Esophagus squamous epithelium (tissue), 4 donors: ENCODE measurements at regions not wholly inside any gene's neighbourhood (a gene's known extent, or its start where the extent isn't known, plus 50 kb on each side); places are given as distances from the start of the nearest gene placed in this dataset.

Experiments used
- CTCF ChIP-seq, 6 experiments: fragments of 450-650 bp in 4 of 6; fragments of 200-600 bp in 2 of 6; sonication (generic) in 2 of 6; IDR thresholded peaks; one replicate each; pipeline ENCODE4 v1.5.1; 2016 to 2019; ENCODE audit warnings: antibody characterized with exemption in 6 of 6, mild to moderate bottlenecking in 4 of 6, moderate library complexity in 4 of 6
- POLR2A ChIP-seq, 4 donors: fragments of 450-650 bp; IDR thresholded peaks; one replicate each; pipeline ENCODE4 v1.6.1; 2017; ENCODE audit warnings: antibody characterized with exemption in 4 of 4, mild to moderate bottlenecking in 4 of 4, moderate library complexity in 3 of 4

GRCh38 chr17:55859301-55859795 lies 108.5 kb downstream of the PCTP start:
- TF ChIP-seq POLR2A (IDR thresholded peaks at IDR 0.05), result no peak
- no peak for TF ChIP-seq CTCF (IDR thresholded peaks at IDR 0.05)
